H9 (cell line): ENCODE measurements at regions not wholly inside any gene's neighbourhood (a gene's known extent, or its start where the extent isn't known, plus 50 kb on each side); places are given as distances from the start of the nearest gene placed in this dataset.

Source experiments
- DNase-seq: peaks from one replicate; pipeline ENCODE4 v3.0.0-alpha.2; 2017
- H2AFZ ChIP-seq: one replicate; pipeline ENCODE4 v1.6.1; 2013; ENCODE audit warnings: mild to moderate bottlenecking, low read length, control low read depth, moderate library complexity
- H2AK5ac ChIP-seq: 2 replicates; pipeline ENCODE4 v1.6.1; 2013; ENCODE audit warnings: low read length, control low read depth, mixed read lengths; ENCODE audit not compliant: insufficient read length
- H2BK120ac ChIP-seq: one replicate; pipeline ENCODE4 v1.6.1; 2013; ENCODE audit warnings: low read depth, mild to moderate bottlenecking, low read length, control low read depth, inconsistent platforms; ENCODE audit not compliant: poor library complexity, severe bottlenecking
- H2BK12ac ChIP-seq: 2 replicates; pipeline ENCODE4 v1.6.1; 2013; ENCODE audit warnings: low read length, control low read depth, mixed read lengths, low read depth; ENCODE audit not compliant: insufficient read length
- H2BK15ac ChIP-seq: 2 replicates; pipeline ENCODE4 v1.6.1; 2013; ENCODE audit warnings: low read depth, low read length, control low read depth
- H2BK20ac ChIP-seq: one replicate; pipeline ENCODE4 v1.6.1; 2013; ENCODE audit warnings: low read depth, mild to moderate bottlenecking, low read length, control low read depth, inconsistent platforms; ENCODE audit not compliant: poor library complexity, severe bottlenecking
- H2BK5ac ChIP-seq: 2 replicates; pipeline ENCODE4 v1.6.1; 2013; ENCODE audit warnings: low read length, control low read depth, mixed read lengths; ENCODE audit not compliant: insufficient read length
- H3K14ac ChIP-seq: 2 replicates; pipeline ENCODE4 v1.6.1; 2013; ENCODE audit warnings: low read length, control low read depth; ENCODE audit not compliant: insufficient read depth
- H3K18ac ChIP-seq: 2 replicates; pipeline ENCODE4 v1.6.1; 2013; ENCODE audit warnings: low read depth, mild to moderate bottlenecking, mixed read lengths, low read length, control low read depth; ENCODE audit not compliant: insufficient read length
- H3K23ac ChIP-seq: 2 replicates; pipeline ENCODE4 v1.6.1; 2013; ENCODE audit warnings: low read length, control low read depth, mixed read lengths, low read depth; ENCODE audit not compliant: insufficient read length
- H3K23me2 ChIP-seq: 2 replicates; pipeline ENCODE4 v1.6.1; 2013; ENCODE audit warnings: low read depth, mild to moderate bottlenecking, mixed read lengths, low read length, control low read depth; ENCODE audit not compliant: insufficient read length, poor library complexity, severe bottlenecking
- H3K27ac ChIP-seq: 2 replicates; pipeline ENCODE4 v1.5.1; 2013; ENCODE audit warnings: low read length, control low read depth, mixed read lengths, low read depth; ENCODE audit not compliant: insufficient read length
- H3K27me3 ChIP-seq: 2 replicates; pipeline ENCODE4 v1.6.1; 2013; ENCODE audit warnings: low read length, control low read depth, inconsistent platforms; ENCODE audit not compliant: insufficient read depth
- H3K4ac ChIP-seq: 2 replicates; pipeline ENCODE4 v1.6.1; 2013; ENCODE audit warnings: low read depth, mild to moderate bottlenecking, control low read depth, inconsistent platforms, low read length, moderate library complexity
- H3K4me1 ChIP-seq: 2 replicates; pipeline ENCODE4 v1.6.1; 2013; ENCODE audit warnings: low read length, control low read depth, inconsistent platforms; ENCODE audit not compliant: insufficient read depth
- H3K4me2 ChIP-seq: 2 replicates; pipeline ENCODE4 v1.6.1; 2013; ENCODE audit warnings: low read length, control low read depth, mixed read lengths; ENCODE audit not compliant: insufficient read length, insufficient read depth
- H3K56ac ChIP-seq: 2 replicates; pipeline ENCODE4 v1.6.1; 2013; ENCODE audit warnings: low read depth, mild to moderate bottlenecking, mixed read lengths, low read length, control low read depth; ENCODE audit not compliant: insufficient read length
- H3K79me1 ChIP-seq: 2 replicates; pipeline ENCODE4 v1.6.1; 2013; ENCODE audit warnings: low read depth, mild to moderate bottlenecking, moderate library complexity, low read length, control low read depth, inconsistent platforms; ENCODE audit not compliant: insufficient read depth, poor library complexity, severe bottlenecking
- H3K79me2 ChIP-seq: 2 replicates; pipeline ENCODE4 v1.6.1; 2013; ENCODE audit warnings: low read length, control low read depth, inconsistent platforms; ENCODE audit not compliant: insufficient read depth
- H3K9ac ChIP-seq: 2 replicates; pipeline ENCODE4 v1.6.1; 2013; ENCODE audit warnings: low read length, control low read depth, mixed read lengths; ENCODE audit not compliant: insufficient read length; ENCODE audit errors: extremely low read depth
- H3K9me3 ChIP-seq: one replicate; pipeline ENCODE4 v1.6.1; 2013; ENCODE audit warnings: low read depth, low read length, inconsistent platforms; ENCODE audit not compliant: control insufficient read depth
- H3T11ph ChIP-seq: one replicate; pipeline ENCODE4 v1.6.1; 2013; ENCODE audit warnings: mild to moderate bottlenecking, low read length, control low read depth, inconsistent platforms
- H4K20me1 ChIP-seq: one replicate; pipeline ENCODE4 v1.6.1; 2013; ENCODE audit not compliant: control insufficient read depth, insufficient read length, insufficient read depth
- H4K5ac ChIP-seq: 2 replicates; pipeline ENCODE4 v1.6.1; 2013; ENCODE audit warnings: low read depth, mild to moderate bottlenecking, mixed read lengths, low read length, control low read depth; ENCODE audit not compliant: insufficient read length
- H4K8ac ChIP-seq: replicated peaks from 2 replicates; pipeline ENCODE4 v1.6.1; 2013; ENCODE audit warnings: low read length, control low read depth, mixed read lengths, low read depth; ENCODE audit not compliant: insufficient read length
- H4K91ac ChIP-seq: 2 replicates; pipeline ENCODE4 v1.6.1; 2013; ENCODE audit warnings: low read depth, mild to moderate bottlenecking, moderate library complexity, mixed read lengths, low read length, control low read depth; ENCODE audit not compliant: insufficient read length
- H3K27ac Mint-ChIP-seq, 3 experiments: 2 replicates in 2 of 3; 3 replicates in 1 of 3; pipeline ENCODE4 v1.8.0; 2020 to 2021; ENCODE audit warnings: mixed read lengths in 3 of 3, mild to moderate bottlenecking in 1 of 3, moderate library complexity in 1 of 3
- H3K27me3 Mint-ChIP-seq: 2 replicates; pipeline ENCODE4 v1.8.0; 2021; ENCODE audit warnings: low read depth, mild to moderate bottlenecking, moderate library complexity, mixed read lengths
- H3K36me3 Mint-ChIP-seq, 3 experiments: 2 replicates in 2 of 3; 3 replicates in 1 of 3; pipeline ENCODE4 v1.8.0; 2020 to 2021; ENCODE audit warnings: low read depth in 3 of 3, mixed read lengths in 3 of 3; ENCODE audit not compliant: insufficient read depth in 1 of 3
- H3K4me1 Mint-ChIP-seq, 2 experiments: 2 replicates each; pipeline ENCODE4 v1.8.0; 2020; ENCODE audit warnings: mixed read lengths in 2 of 2
- H3K4me3 Mint-ChIP-seq, 2 experiments: 2 replicates in 1 of 2; 3 replicates in 1 of 2; pipeline ENCODE4 v1.8.0; 2020 to 2021; ENCODE audit warnings: mild to moderate bottlenecking in 2 of 2, mixed read lengths in 2 of 2, moderate library complexity in 1 of 2
- H3K9me3 Mint-ChIP-seq, 2 experiments: 2 replicates in 1 of 2; 3 replicates in 1 of 2; pipeline ENCODE4 v1.8.0; 2020; ENCODE audit warnings: mild to moderate bottlenecking in 2 of 2, mixed read lengths in 2 of 2, moderate library complexity in 1 of 2
- CTCF ChIP-seq: fragments of 200-600 bp; sonication (generic); conservative IDR thresholded peaks from 3 replicates; pipeline ENCODE4 v1.8.0; 2021; ENCODE audit warnings: antibody characterized with exemption, mild to moderate bottlenecking
- WGBS: extraction: QIAGEN DNeasy Blood & Tissue Kit; methylation state at CpG from one replicate; pipeline ENCODE4 v1.1.7; 2013; ENCODE audit warnings: missing lambda C conversion rate, low lambda C conversion rate, mixed read lengths; ENCODE audit not compliant: insufficient read length; ENCODE audit errors: extremely low coverage; 5-methylcytosine and 5-hydroxymethylcytosine counted together

GRCh38 chr13:68715651-68716050 is 1392.0 kb upstream of the ATXN8OS start:
- Histone ChIP-seq H2AK5ac (no peak overlapping the region), H3K9ac (no peak overlapping the region), H2BK5ac (no peak overlapping the region), H3K27me3 (no peaks in the 10 kb centered on the region), H3K23ac (no peak overlapping the region), H3K18ac (no peak overlapping the region), H4K8ac (no peak overlapping the region), H3K14ac (no peak overlapping the region), H3K27ac (no peak overlapping the region), H3K56ac (no peak overlapping the region), H3K4ac (no peak overlapping the region), H3T11ph (no peak overlapping the region), H3K4me2 (no peak overlapping the region), H3K23me2 (no peaks in the 10 kb centered on the region), H3K9me3 (no peaks in the 10 kb centered on the region), H2BK120ac (no peak overlapping the region), H3K79me2 (no peaks in the 10 kb centered on the region), H2AFZ (no peak overlapping the region), H3K79me1 (no peaks in the 10 kb centered on the region), H2BK12ac (no peak overlapping the region), H2BK20ac (no peak overlapping the region), H4K5ac (no peak overlapping the region), H3K4me1 (peaks cover 3% of the 10 kb centered on the region; the same call in 1 of the 2 replicates), H2BK15ac (no peak overlapping the region), H4K20me1 (no peaks in the 10 kb centered on the region), H4K91ac (no peak overlapping the region)
- H3K4me1 Mint-ChIP-seq: peaks cover 49 to 55% of the 10 kb centered on the region in 2 experiments
- DNase-seq: no peak
- H3K9me3 Mint-ChIP-seq: no peaks in the 10 kb centered on the region
- no peak overlapping the region for H3K4me3 Mint-ChIP-seq
- H3K36me3 Mint-ChIP-seq: peaks cover 0 to 3% (median 0%) of the 10 kb centered on the region in 3 experiments; a peak in 2 of 7 replicates
- H3K27me3 Mint-ChIP-seq: peaks cover 5% of the 10 kb centered on the region
- WGBS: no CpG with 5 or more reads among the region's 2 CpGs
- TF ChIP-seq CTCF: no peak
- H3K27ac Mint-ChIP-seq: peak overlapping the region in 1 of 3 experiments; percentile 72; a peak in 1 of 7 replicates
